Keratinocyte (primary cell): ENCODE measurements at regions not wholly inside any gene's neighbourhood (a gene's known extent, or its start where the extent isn't known, plus 50 kb on each side); places are given as distances from the start of the nearest gene placed in this dataset.

Experiments
- DNase-seq: peaks from one replicate; pipeline ENCODE4 v3.0.0-alpha.2; 2011; ENCODE audit warnings: low read depth, missing footprints, low spot score
- FAIRE-seq: peaks from 2 replicates; lab custom pipeline; 2011; peaks lifted over from hg19 to GRCh38; lab: Jason Lieb, UNC
- H2AFZ ChIP-seq: 2 replicates; pipeline ENCODE4 v1.6.0; 2012; ENCODE audit warnings: low read length, control low read depth, inconsistent platforms; ENCODE audit not compliant: control insufficient read depth
- H3K27ac ChIP-seq: 2 replicates; pipeline ENCODE4 v1.5.1; 2011; ENCODE audit warnings: low read length; ENCODE audit not compliant: control insufficient read depth, insufficient read depth
- H3K27me3 ChIP-seq: 3 replicates; pipeline ENCODE4 v1.6.0; 2011; ENCODE audit warnings: low read length; ENCODE audit not compliant: control insufficient read depth, insufficient read depth; ENCODE audit errors: extremely low read depth
- H3K36me3 ChIP-seq, 2 experiments: 2 replicates in 1 of 2; 3 replicates in 1 of 2; pipeline ENCODE4 v1.5.1; 2011; ENCODE audit warnings: low read length in 2 of 2, mild to moderate bottlenecking in 1 of 2; ENCODE audit not compliant: control insufficient read depth in 2 of 2, insufficient read depth in 2 of 2; ENCODE audit errors: extremely low read depth in 1 of 2
- H3K4me1 ChIP-seq: 3 replicates; pipeline ENCODE4 v1.5.1; 2011; ENCODE audit warnings: low read length; ENCODE audit not compliant: control insufficient read depth, insufficient read depth; ENCODE audit errors: extremely low read depth
- H3K4me2 ChIP-seq: 3 replicates; pipeline ENCODE4 v1.6.0; 2011; ENCODE audit warnings: low read depth, low read length; ENCODE audit not compliant: control insufficient read depth, insufficient read depth; ENCODE audit errors: extremely low read depth
- H3K4me3 ChIP-seq, 3 experiments: fragments of 200-600 bp in 1 of 3; sonication (generic) in 1 of 3; 2 replicates in 2 of 3; 3 replicates in 1 of 3; pipeline ENCODE4 v1.5.1; 2011 to 2016; ENCODE audit warnings: low read length in 3 of 3, mild to moderate bottlenecking in 3 of 3, control low read depth in 2 of 3, inconsistent platforms in 1 of 3, low read depth in 1 of 3, mixed read lengths in 1 of 3, mixed run types in 1 of 3, moderate library complexity in 1 of 3; ENCODE audit not compliant: control insufficient read depth in 2 of 3, insufficient read depth in 2 of 3; ENCODE audit errors: extremely low read depth in 1 of 3
- H3K79me2 ChIP-seq: 2 replicates; pipeline ENCODE4 v1.6.0; 2012; ENCODE audit warnings: low read length; ENCODE audit not compliant: control insufficient read depth, insufficient read depth
- H3K9ac ChIP-seq: 3 replicates; pipeline ENCODE4 v1.6.0; 2011; ENCODE audit warnings: low read length; ENCODE audit not compliant: control insufficient read depth, insufficient read depth; ENCODE audit errors: extremely low read depth
- H3K9me1 ChIP-seq: 3 replicates; pipeline ENCODE4 v1.6.0; 2011; ENCODE audit warnings: low read length; ENCODE audit not compliant: control insufficient read depth, insufficient read depth; ENCODE audit errors: extremely low read depth
- H3K9me3 ChIP-seq: 2 replicates; pipeline ENCODE4 v1.5.1; 2012; ENCODE audit warnings: low read depth, low read length; ENCODE audit not compliant: control insufficient read depth
- H4K20me1 ChIP-seq: 3 replicates; pipeline ENCODE4 v1.6.0; 2011; ENCODE audit warnings: low read length; ENCODE audit not compliant: control insufficient read depth, insufficient read depth; ENCODE audit errors: extremely low read depth
- EZH2 ChIP-seq: IDR thresholded peaks from one replicate; pipeline ENCODE4 v1.6.1; 2012; ENCODE audit warnings: inconsistent platforms, mild to moderate bottlenecking, low read length, moderate library complexity
- dilution Hi-C: fragments of 300-500 bp; cut with MboI; formaldehyde crosslinking; loops from one replicate; pipeline ENCODE4 v1.7.0; 2020; ENCODE audit warnings: low sequenced_read_pairs; ENCODE audit not compliant: extremely low pct_ligation_motif_present
- TF ChIP-seq, protein P1 (sequence below), 3 experiments: IDR thresholded peaks in 1 of 3; conservative IDR thresholded peaks in 1 of 3; optimal IDR thresholded peaks in 1 of 3; 2 replicates in 2 of 3; 3 replicates in 1 of 3; pipeline versions ENCODE3 to v1.5.1; 2011; ENCODE audit warnings: low read length in 3 of 3, mild to moderate bottlenecking in 3 of 3, moderate library complexity in 2 of 3, control low read depth in 1 of 3, inconsistent platforms in 1 of 3; ENCODE audit not compliant: insufficient read depth in 2 of 3; ENCODE audit errors: extremely low read depth in 1 of 3

DNA sequence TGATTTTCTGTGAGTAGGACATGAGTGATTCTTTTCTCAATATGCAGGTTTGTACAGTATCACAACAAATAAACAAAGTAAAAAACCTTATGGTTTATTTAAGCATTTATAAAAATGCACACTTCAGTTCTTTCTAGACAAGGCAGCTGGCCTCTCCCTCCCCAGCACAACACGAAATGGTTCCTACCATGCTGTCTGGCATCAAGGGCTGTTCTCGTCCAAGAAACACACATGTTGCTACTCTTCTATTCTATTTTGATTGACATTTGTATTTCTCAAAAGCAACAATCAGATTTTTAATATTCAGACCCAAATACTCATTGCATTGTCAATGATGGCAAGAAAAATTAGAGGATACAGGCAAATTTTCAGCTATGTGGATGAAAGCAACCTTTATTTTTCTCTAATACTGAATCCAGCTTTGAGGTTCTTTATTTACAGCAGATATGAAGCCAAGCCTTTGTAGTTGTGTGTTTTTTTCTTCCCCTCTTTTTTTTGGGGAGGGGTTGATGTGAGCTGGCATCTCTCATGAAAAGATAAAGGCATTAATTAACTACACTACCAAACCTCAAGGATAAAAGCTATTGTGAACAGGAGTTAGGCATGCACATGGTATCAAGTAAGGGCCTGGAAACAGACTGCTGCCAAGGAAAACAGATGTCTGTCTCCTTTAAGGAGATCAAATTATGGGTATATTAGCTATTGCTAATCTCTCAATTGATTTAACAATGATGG, 96.4 kb upstream of the PREP start:
- Histone ChIP-seq H3K27ac (no peak overlapping the region), H3K79me2 (no peaks in the 10 kb centered on the region), H4K20me1 (no peaks in the 10 kb centered on the region), H3K9me3 (no peaks in the 10 kb centered on the region), H3K4me3 (no peak overlapping the region), H2AFZ (no peak overlapping the region), H3K4me2 (no peak overlapping the region), H3K9me1 (no peaks in the 10 kb centered on the region), H3K4me1 (peaks cover 7% of the 10 kb centered on the region), H3K9ac (no peak overlapping the region), H3K27me3 (no peaks in the 10 kb centered on the region), H3K36me3 (no peaks in the 10 kb centered on the region)
- FAIRE-seq (no peak), DNase-seq (no peak)
- TF ChIP-seq, protein P1, sequence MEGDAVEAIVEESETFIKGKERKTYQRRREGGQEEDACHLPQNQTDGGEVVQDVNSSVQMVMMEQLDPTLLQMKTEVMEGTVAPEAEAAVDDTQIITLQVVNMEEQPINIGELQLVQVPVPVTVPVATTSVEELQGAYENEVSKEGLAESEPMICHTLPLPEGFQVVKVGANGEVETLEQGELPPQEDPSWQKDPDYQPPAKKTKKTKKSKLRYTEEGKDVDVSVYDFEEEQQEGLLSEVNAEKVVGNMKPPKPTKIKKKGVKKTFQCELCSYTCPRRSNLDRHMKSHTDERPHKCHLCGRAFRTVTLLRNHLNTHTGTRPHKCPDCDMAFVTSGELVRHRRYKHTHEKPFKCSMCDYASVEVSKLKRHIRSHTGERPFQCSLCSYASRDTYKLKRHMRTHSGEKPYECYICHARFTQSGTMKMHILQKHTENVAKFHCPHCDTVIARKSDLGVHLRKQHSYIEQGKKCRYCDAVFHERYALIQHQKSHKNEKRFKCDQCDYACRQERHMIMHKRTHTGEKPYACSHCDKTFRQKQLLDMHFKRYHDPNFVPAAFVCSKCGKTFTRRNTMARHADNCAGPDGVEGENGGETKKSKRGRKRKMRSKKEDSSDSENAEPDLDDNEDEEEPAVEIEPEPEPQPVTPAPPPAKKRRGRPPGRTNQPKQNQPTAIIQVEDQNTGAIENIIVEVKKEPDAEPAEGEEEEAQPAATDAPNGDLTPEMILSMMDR (optimal IDR thresholded peaks at IDR 0.05 in 1 of 3, IDR thresholded peaks at IDR 0.05 in 1 of 3, conservative IDR thresholded peaks at IDR 0.05 in 1 of 3; ENCODE audit: extremely low read depth in 1 of 3, insufficient read depth in 2 of 3, low read length in 3 of 3), result no peak
- TF ChIP-seq EZH2, result no peak
- dilution Hi-C loops, result no loop called here

DNA sequence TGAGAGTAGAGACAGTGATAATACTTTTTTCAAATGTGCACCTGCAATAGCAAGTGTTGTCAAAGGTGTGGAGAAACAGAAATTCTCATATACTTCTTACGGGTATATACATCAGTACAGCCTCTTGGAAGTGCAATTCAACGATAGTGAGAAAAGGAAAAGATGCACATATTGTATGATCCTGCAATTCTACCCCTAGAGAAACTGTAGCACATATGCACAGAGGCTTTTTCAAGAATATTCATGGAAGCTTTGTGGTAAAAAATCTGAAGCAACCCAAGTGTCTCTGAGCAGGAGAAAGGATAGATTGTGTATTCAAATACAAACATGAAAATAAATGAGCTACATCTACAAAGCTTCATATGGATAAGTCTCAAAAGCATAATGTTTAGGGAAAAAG, 94.7 kb upstream of the PREP start:
- TF ChIP-seq, protein P1 (optimal IDR thresholded peaks at IDR 0.05 in 1 of 3, IDR thresholded peaks at IDR 0.05 in 1 of 3, conservative IDR thresholded peaks at IDR 0.05 in 1 of 3; ENCODE audit: extremely low read depth in 1 of 3, insufficient read depth in 2 of 3, low read length in 3 of 3), result no peak
- no peak for TF ChIP-seq EZH2

More for the DNA sequence above, 94.7 kb upstream of the PREP start:
- Histone ChIP-seq H3K9ac (no peak overlapping the region), H3K79me2 (no peaks in the 10 kb centered on the region), H3K9me3 (no peaks in the 10 kb centered on the region), H3K4me1 (peaks cover 7% of the 10 kb centered on the region), H3K4me3 (no peak overlapping the region), H3K36me3 (no peaks in the 10 kb centered on the region), H3K9me1 (no peaks in the 10 kb centered on the region), H4K20me1 (no peaks in the 10 kb centered on the region), H3K27me3 (no peaks in the 10 kb centered on the region), H3K4me2 (no peak overlapping the region), H3K27ac (no peak overlapping the region), H2AFZ (no peak overlapping the region)
- FAIRE-seq (no peak), DNase-seq (no peak)
- dilution Hi-C loops, result no loop called here
